ENCODE measurements at regions not wholly inside any gene's neighbourhood (a gene's known extent, or its start where the extent isn't known, plus 50 kb on each side); places are given as distances from the start of the nearest gene placed in this dataset.

DNA sequence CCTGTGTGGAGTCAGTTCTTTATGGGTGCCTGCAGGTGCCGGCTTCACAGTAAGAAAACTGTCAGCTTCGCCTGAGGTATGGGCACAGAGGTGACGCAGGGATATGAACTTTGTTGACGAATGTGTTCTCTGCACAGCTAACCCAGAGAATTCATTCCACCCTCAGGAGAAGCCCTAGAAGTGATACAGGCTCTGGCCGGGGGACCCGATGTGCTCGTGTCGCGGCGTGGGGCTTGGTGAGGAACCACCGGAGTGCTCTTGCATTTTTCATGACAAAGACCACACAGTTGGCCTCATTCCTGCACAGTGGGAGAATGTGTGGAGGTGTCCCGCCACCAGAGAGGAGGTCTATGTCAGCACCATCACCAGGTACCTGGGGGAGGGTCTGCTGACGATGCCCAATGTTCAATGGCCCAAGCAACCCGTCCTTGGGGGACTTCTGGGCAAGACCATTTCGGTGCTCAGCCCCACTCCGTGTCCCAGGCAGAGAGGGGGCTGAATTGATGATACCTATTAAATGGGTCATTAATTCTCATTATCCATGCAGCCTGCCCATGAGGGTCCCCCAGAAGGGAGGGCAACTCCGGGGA is 147.5 kb upstream of the RTL1 start:
- TF ChIP-seq EZH2 (optimal IDR thresholded peaks at IDR 0.05; ENCODE audit: low read depth, low read length) (no peak), EZH2phosphoT487 (IDR thresholded peaks at IDR 0.05; ENCODE audit: low read length) (no peak)
- TF ChIP-seq, protein P1, sequence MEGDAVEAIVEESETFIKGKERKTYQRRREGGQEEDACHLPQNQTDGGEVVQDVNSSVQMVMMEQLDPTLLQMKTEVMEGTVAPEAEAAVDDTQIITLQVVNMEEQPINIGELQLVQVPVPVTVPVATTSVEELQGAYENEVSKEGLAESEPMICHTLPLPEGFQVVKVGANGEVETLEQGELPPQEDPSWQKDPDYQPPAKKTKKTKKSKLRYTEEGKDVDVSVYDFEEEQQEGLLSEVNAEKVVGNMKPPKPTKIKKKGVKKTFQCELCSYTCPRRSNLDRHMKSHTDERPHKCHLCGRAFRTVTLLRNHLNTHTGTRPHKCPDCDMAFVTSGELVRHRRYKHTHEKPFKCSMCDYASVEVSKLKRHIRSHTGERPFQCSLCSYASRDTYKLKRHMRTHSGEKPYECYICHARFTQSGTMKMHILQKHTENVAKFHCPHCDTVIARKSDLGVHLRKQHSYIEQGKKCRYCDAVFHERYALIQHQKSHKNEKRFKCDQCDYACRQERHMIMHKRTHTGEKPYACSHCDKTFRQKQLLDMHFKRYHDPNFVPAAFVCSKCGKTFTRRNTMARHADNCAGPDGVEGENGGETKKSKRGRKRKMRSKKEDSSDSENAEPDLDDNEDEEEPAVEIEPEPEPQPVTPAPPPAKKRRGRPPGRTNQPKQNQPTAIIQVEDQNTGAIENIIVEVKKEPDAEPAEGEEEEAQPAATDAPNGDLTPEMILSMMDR (IDR thresholded peaks at IDR 0.05; ENCODE audit: low read length): no peak
- Histone ChIP-seq H3K27ac (ENCODE audit: low read length) (no peak overlapping the region), H3K4me3 (ENCODE audit: low read length) (no peak overlapping the region), H3K4me1 (ENCODE audit: low read length) (no peaks in the 10 kb centered on the region), H2AFZ (ENCODE audit: low read length) (no peak overlapping the region), H3K9me2 (replicated peaks; ENCODE audit: insufficient read depth, low read length) (no peaks in the 10 kb centered on the region), H3K36me3 (replicated peaks; ENCODE audit: insufficient read depth, low read length) (no peaks in the 10 kb centered on the region), H3K9ac (ENCODE audit: low read length) (no peak overlapping the region), H3K4me2 (ENCODE audit: low read depth, low read length) (no peak overlapping the region), H3K27me3 (replicated peaks; ENCODE audit: insufficient read depth, low read length) (peaks cover 17% of the 10 kb centered on the region), H3K79me2 (ENCODE audit: low read length) (no peaks in the 10 kb centered on the region), H3F3A (ENCODE audit: insufficient read depth, low read length) (no peaks in the 10 kb centered on the region), H4K20me1 (ENCODE audit: insufficient read depth, low read length) (no peaks in the 10 kb centered on the region), H3K9me3 (replicated peaks; ENCODE audit: insufficient read depth, low read length) (no peaks in the 10 kb centered on the region)
- DNase-seq: no peak

DNA sequence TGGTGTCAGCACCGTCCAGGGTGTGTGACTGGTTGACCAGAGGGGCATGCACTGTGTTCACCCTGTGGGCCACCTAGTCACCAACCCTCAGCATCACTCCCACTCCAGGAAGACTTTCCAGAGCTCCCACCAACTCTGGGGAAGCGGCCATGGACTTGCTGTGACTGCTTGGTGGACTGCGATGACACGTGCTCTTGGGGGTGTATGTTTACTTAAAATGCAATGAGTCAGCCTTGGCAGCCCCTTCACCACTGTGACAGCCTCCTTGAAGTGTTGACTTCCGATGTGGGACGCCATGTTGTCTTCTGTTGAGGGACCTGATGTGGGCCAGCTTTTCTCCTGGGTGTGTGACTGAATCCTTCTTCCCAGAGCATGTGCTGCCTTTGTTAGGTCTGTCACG is 151.1 kb upstream of the RTL1 start:
- Histone ChIP-seq H3F3A (ENCODE audit: insufficient read depth, low read length) (no peaks in the 10 kb centered on the region), H3K4me2 (ENCODE audit: low read depth, low read length) (no peak overlapping the region), H3K9ac (ENCODE audit: low read length) (no peak overlapping the region), H3K27ac (ENCODE audit: low read length) (no peak overlapping the region), H4K20me1 (ENCODE audit: insufficient read depth, low read length) (no peaks in the 10 kb centered on the region), H3K9me2 (replicated peaks; ENCODE audit: insufficient read depth, low read length) (no peaks in the 10 kb centered on the region), H3K4me1 (ENCODE audit: low read length) (no peaks in the 10 kb centered on the region), H3K4me3 (ENCODE audit: low read length) (no peak overlapping the region), H2AFZ (ENCODE audit: low read length) (no peak overlapping the region), H3K27me3 (replicated peaks; ENCODE audit: insufficient read depth, low read length) (peaks cover 11% of the 10 kb centered on the region), H3K36me3 (replicated peaks; ENCODE audit: insufficient read depth, low read length) (no peaks in the 10 kb centered on the region), H3K9me3 (replicated peaks; ENCODE audit: insufficient read depth, low read length) (no peaks in the 10 kb centered on the region), H3K79me2 (ENCODE audit: low read length) (no peaks in the 10 kb centered on the region)
- DNase-seq: no peak
- TF ChIP-seq EZH2phosphoT487 (IDR thresholded peaks at IDR 0.05; ENCODE audit: low read length): no peak
- no peak for TF ChIP-seq EZH2 (optimal IDR thresholded peaks at IDR 0.05; ENCODE audit: low read depth, low read length)
- TF ChIP-seq, protein P1 (IDR thresholded peaks at IDR 0.05; ENCODE audit: low read length): no peak

DNA sequence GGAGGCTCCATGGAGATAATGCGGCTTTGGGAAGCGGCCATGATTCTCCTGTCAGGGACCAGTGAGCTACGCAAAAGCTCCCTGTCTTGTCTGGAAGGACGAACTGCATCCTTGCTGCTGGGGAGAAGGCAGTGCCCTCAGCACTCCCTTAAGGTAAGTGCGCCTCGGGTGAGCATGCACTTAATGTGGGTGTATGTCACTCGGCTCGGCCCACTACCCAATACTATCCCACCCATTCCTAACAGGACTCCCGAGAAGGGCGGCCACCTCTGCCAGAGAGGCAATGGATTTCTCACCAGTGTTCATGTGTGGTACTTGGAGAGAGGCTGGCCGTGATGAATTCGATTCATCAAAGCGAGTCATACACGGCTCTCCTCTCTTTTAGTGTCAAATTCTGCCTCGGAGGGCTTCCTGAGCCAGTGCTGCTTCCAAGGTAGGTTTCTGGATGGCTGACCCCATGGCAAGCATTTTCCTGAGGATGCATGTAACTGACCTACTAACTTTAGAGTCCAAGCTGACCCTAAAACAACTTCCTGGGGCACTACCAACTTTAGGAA is 151.7 kb upstream of the RTL1 start:
- H3K4me3 ChIP-seq (ENCODE audit: low read length): no peak overlapping the region
- H3K9me3 ChIP-seq (replicated peaks; ENCODE audit: insufficient read depth, low read length): no peaks in the 10 kb centered on the region
- H4K20me1 ChIP-seq (ENCODE audit: insufficient read depth, low read length): no peaks in the 10 kb centered on the region
- H3K4me2 ChIP-seq (ENCODE audit: low read depth, low read length): no peak overlapping the region
- TF ChIP-seq, protein P1 (IDR thresholded peaks at IDR 0.05; ENCODE audit: low read length): no peak
- TF ChIP-seq EZH2 (optimal IDR thresholded peaks at IDR 0.05; ENCODE audit: low read depth, low read length): no peak
- TF ChIP-seq EZH2phosphoT487 (IDR thresholded peaks at IDR 0.05; ENCODE audit: low read length): no peak
- H3K9me2 ChIP-seq (replicated peaks; ENCODE audit: insufficient read depth, low read length): no peaks in the 10 kb centered on the region
- DNase-seq: no peak
- H2AFZ ChIP-seq (ENCODE audit: low read length): no peak overlapping the region
- no peak overlapping the region for H3K9ac ChIP-seq (ENCODE audit: low read length)
- no peaks in the 10 kb centered on the region for H3K4me1 ChIP-seq (ENCODE audit: low read length)
- no peaks in the 10 kb centered on the region for H3F3A ChIP-seq (ENCODE audit: insufficient read depth, low read length)
- no peak overlapping the region for H3K27ac ChIP-seq (ENCODE audit: low read length)
- H3K27me3 ChIP-seq (replicated peaks; ENCODE audit: insufficient read depth, low read length): peaks cover 11% of the 10 kb centered on the region
- no peaks in the 10 kb centered on the region for H3K79me2 ChIP-seq (ENCODE audit: low read length)
- H3K36me3 ChIP-seq (replicated peaks; ENCODE audit: insufficient read depth, low read length): no peaks in the 10 kb centered on the region

All from MM.1S (cell line).